Mesenteric fat pad (tissue), 1 donor: ENCODE measurements at regions not wholly inside any gene's neighbourhood (a gene's known extent, or its start where the extent isn't known, plus 50 kb on each side); places are given as distances from the start of the nearest gene placed in this dataset.

Source experiments
- DNase-seq: peaks from one replicate; pipeline ENCODE4 v3.0.0-alpha.2; 2020; ENCODE audit warnings: low spot score
- donor health status: DM: yes; HTN: yes; CAD: no.

GRCh38 chr2:81304154-81304830, 999.7 kb upstream of the LRRTM1 start:
- no peak for DNase-seq

- DNase-seq = no peak
These were observed 998.8 kb upstream of the LRRTM1 start for GRCh38 chr2:81303321-81303720.

GRCh38 chr2:81299841-81300240, 995.3 kb upstream of the LRRTM1 start:
- no peak for DNase-seq

GRCh38 chr2:81290846-81291245, 986.3 kb upstream of the LRRTM1 start:
- no peak for DNase-seq

GRCh38 chr2:81283081-81283480, 978.5 kb upstream of the LRRTM1 start:
- DNase-seq = no peak

- no peak for DNase-seq
These were observed 977.7 kb upstream of the LRRTM1 start for GRCh38 chr2:81282151-81282769.

GRCh38 chr2:81276595-81276994, 972.0 kb upstream of the LRRTM1 start:
- DNase-seq = no peak

- DNase-seq = no peak
These were observed 961.6 kb upstream of the LRRTM1 start for GRCh38 chr2:81266106-81266505.

GRCh38 chr2:81263989-81264388, 959.4 kb upstream of the LRRTM1 start:
- no peak for DNase-seq

GRCh38 chr2:81260320-81260719, 955.8 kb upstream of the LRRTM1 start:
- DNase-seq = no peak

- DNase-seq = no peak
These were observed 945.7 kb upstream of the LRRTM1 start for GRCh38 chr2:81250270-81250669.

- no peak for DNase-seq
These were observed 944.6 kb upstream of the LRRTM1 start for GRCh38 chr2:81249152-81249551.

- no peak for DNase-seq
These were observed 943.1 kb upstream of the LRRTM1 start for GRCh38 chr2:81247648-81248047.

- DNase-seq = no peak
These were observed 937.9 kb upstream of the LRRTM1 start for GRCh38 chr2:81242501-81242900.

GRCh38 chr2:81238462-81238861, 933.9 kb upstream of the LRRTM1 start:
- DNase-seq = no peak

GRCh38 chr2:81235601-81236000, 931.0 kb upstream of the LRRTM1 start:
- no peak for DNase-seq

- no peak for DNase-seq
These were observed 930.2 kb upstream of the LRRTM1 start for GRCh38 chr2:81234711-81235110.

GRCh38 chr2:81225756-81226155, 921.2 kb upstream of the LRRTM1 start:
- DNase-seq = no peak

GRCh38 chr2:81213598-81213997, 909.0 kb upstream of the LRRTM1 start:
- DNase-seq = no peak

- DNase-seq = no peak
These were observed 901.7 kb upstream of the LRRTM1 start for GRCh38 chr2:81206216-81206615.

GRCh38 chr2:81196933-81197628, 892.5 kb upstream of the LRRTM1 start:
- DNase-seq = no peak

GRCh38 chr2:81196383-81196851, 891.9 kb upstream of the LRRTM1 start:
- no peak for DNase-seq
